ENCODE measurements at regions not wholly inside any gene's neighbourhood (a gene's known extent, or its start where the extent isn't known, plus 50 kb on each side); places are given as distances from the start of the nearest gene placed in this dataset.

DNA sequence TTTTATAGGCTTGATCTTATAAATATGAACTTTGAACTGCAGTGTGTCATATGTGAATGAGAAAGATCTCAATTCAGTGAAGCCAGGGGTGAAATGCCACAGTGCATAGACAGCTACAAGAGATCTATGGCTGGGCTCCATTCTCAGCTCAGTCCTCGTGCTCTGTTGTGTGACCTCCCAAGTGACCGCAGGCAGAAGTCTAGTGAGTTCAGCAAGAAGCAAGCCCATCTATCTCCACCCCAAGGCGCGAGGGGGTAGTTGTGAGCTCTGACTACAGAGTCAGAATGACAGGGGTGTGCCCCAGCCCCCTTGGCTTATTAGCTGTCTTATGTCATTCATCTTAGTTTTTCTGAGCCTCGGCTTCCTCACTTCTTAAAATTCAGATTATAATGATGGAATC, 378.3 kb downstream of the FBXW7 start:
- H3K23ac ChIP-seq (ENCODE audit: insufficient read length, low read depth, low read length) = no peak overlapping the region
- H2BK120ac ChIP-seq (ENCODE audit: low read depth, low read length, poor library complexity, severe bottlenecking) = no peak overlapping the region
- no peak overlapping the region for H4K5ac ChIP-seq (ENCODE audit: insufficient read length, low read depth, low read length)
- no peaks in the 10 kb centered on the region for H3K23me2 ChIP-seq (ENCODE audit: insufficient read length, low read depth, low read length, poor library complexity, severe bottlenecking)
- no peaks in the 10 kb centered on the region for H3K79me2 ChIP-seq (ENCODE audit: insufficient read depth, low read length)
- no peak overlapping the region for H2BK12ac ChIP-seq (ENCODE audit: insufficient read length, low read depth, low read length)
- Mint-ChIP-seq H3K27ac (no peak overlapping the region), H3K4me1 (peaks cover 3 to 8% of the 10 kb centered on the region in 2 experiments; a peak in 2 of 4 replicates), H3K27me3 (ENCODE audit: low read depth) (peaks cover 2% of the 10 kb centered on the region), H3K4me3 (no peak overlapping the region), H3K9me3 (no peaks in the 10 kb centered on the region; a peak in 1 of 5 replicates), H3K36me3 (ENCODE audit: insufficient read depth in 1 of 3, low read depth in 3 of 3) (no peaks in the 10 kb centered on the region)
- no peak overlapping the region for H2BK5ac ChIP-seq (ENCODE audit: insufficient read length, low read length)
- no peak overlapping the region for H2BK20ac ChIP-seq (ENCODE audit: low read depth, low read length, poor library complexity, severe bottlenecking)
- no peak overlapping the region for H4K91ac ChIP-seq (ENCODE audit: insufficient read length, low read depth, low read length)
- H3K79me1 ChIP-seq (ENCODE audit: insufficient read depth, low read depth, low read length, poor library complexity, severe bottlenecking) = no peaks in the 10 kb centered on the region
- H3K9ac ChIP-seq (ENCODE audit: extremely low read depth, insufficient read length, low read length) = no peak overlapping the region
- no peaks in the 10 kb centered on the region for H4K20me1 ChIP-seq (ENCODE audit: control insufficient read depth, insufficient read depth, insufficient read length)
- H3K27ac ChIP-seq (ENCODE audit: insufficient read length, low read depth, low read length) = no peak overlapping the region
- no peak for DNase-seq
- no peak overlapping the region for H2BK15ac ChIP-seq (ENCODE audit: low read depth, low read length)
- no peak overlapping the region for H3K56ac ChIP-seq (ENCODE audit: insufficient read length, low read depth, low read length)
- H3K18ac ChIP-seq (ENCODE audit: insufficient read length, low read depth, low read length) = no peak overlapping the region
- H3K27me3 ChIP-seq (ENCODE audit: insufficient read depth, low read length) = no peaks in the 10 kb centered on the region
- H3K9me3 ChIP-seq (ENCODE audit: control insufficient read depth, low read depth, low read length) = no peaks in the 10 kb centered on the region
- no peak overlapping the region for H3K14ac ChIP-seq (ENCODE audit: insufficient read depth, low read length)
- no peaks in the 10 kb centered on the region for H3K4me1 ChIP-seq (ENCODE audit: insufficient read depth, low read length)
- no CpG with 5 or more reads among the region's 5 CpGs for WGBS (ENCODE audit: extremely low coverage, insufficient read length, low lambda C conversion rate)
- no peak overlapping the region for H3K4ac ChIP-seq (ENCODE audit: low read depth, low read length)
- no peak overlapping the region for H4K8ac ChIP-seq (replicated peaks; ENCODE audit: insufficient read length, low read depth, low read length)
- TF ChIP-seq, protein P1, sequence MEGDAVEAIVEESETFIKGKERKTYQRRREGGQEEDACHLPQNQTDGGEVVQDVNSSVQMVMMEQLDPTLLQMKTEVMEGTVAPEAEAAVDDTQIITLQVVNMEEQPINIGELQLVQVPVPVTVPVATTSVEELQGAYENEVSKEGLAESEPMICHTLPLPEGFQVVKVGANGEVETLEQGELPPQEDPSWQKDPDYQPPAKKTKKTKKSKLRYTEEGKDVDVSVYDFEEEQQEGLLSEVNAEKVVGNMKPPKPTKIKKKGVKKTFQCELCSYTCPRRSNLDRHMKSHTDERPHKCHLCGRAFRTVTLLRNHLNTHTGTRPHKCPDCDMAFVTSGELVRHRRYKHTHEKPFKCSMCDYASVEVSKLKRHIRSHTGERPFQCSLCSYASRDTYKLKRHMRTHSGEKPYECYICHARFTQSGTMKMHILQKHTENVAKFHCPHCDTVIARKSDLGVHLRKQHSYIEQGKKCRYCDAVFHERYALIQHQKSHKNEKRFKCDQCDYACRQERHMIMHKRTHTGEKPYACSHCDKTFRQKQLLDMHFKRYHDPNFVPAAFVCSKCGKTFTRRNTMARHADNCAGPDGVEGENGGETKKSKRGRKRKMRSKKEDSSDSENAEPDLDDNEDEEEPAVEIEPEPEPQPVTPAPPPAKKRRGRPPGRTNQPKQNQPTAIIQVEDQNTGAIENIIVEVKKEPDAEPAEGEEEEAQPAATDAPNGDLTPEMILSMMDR (conservative IDR thresholded peaks at IDR 0.05) = no peak
- no peak overlapping the region for H3T11ph ChIP-seq (ENCODE audit: low read length)
- H2AFZ ChIP-seq (ENCODE audit: low read length) = no peak overlapping the region
- no peak overlapping the region for H3K4me2 ChIP-seq (ENCODE audit: insufficient read depth, insufficient read length, low read length)
- no peak overlapping the region for H2AK5ac ChIP-seq (ENCODE audit: insufficient read length, low read length)
